Hepatocyte (in vitro differentiated cells): ENCODE measurements at regions not wholly inside any gene's neighbourhood (a gene's known extent, or its start where the extent isn't known, plus 50 kb on each side); places are given as distances from the start of the nearest gene placed in this dataset.

ENCODE experiments used
- CTCF ChIP-seq: fragments of 200-600 bp; sonication (generic); IDR thresholded peaks from 2 replicates; pipeline ENCODE4 v1.5.1; 2016; ENCODE audit warnings: antibody characterized with exemption, mild to moderate bottlenecking; ENCODE audit not compliant: poor library complexity
- EZH2 ChIP-seq: fragments of 200-600 bp; sonication (generic); IDR thresholded peaks from 2 replicates; pipeline ENCODE4 v1.6.1; 2016; ENCODE audit warnings: antibody characterized with exemption, mild to moderate bottlenecking, borderline replicate concordance
- EZH2phosphoT487 ChIP-seq: fragments of 200-600 bp; sonication (generic); IDR thresholded peaks from one replicate; pipeline ENCODE4 v1.6.1; 2018; ENCODE audit warnings: antibody characterized with exemption, mild to moderate bottlenecking, low read depth, moderate library complexity; ENCODE audit not compliant: unreplicated experiment, severe bottlenecking

DNA sequence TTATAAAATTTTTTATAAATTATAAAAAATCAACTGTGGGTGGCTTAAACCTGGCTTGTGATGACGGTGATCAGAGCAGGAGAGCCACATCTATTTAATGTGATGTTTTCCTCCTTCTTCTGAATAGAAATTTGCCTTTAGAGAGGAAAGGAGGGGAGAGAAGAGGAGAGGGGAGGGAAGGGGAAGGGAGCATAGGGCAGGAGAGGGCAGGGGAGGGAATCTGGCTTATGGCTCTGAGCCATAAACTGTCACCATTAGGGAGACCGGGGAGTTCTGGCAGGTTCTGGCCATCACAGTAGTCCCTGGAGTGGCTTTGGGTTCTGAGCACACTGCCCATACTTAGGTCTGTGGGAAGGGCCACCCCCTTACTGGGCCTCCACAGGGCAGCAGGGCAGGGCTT lies 167.8 kb downstream of the ENGASE start:
- no peak for TF ChIP-seq CTCF
- no peak for TF ChIP-seq EZH2phosphoT487
- TF ChIP-seq EZH2: no peak
